KG1 (cell line): ENCODE measurements at regions not wholly inside any gene's neighbourhood (a gene's known extent, or its start where the extent isn't known, plus 50 kb on each side); places are given as distances from the start of the nearest gene placed in this dataset.

ENCODE experiments used
- DNase-seq: peaks from one replicate; lab custom pipeline; 2025; lab: John Stamatoyannopoulos, UW

- no peak for DNase-seq
These were observed 402.4 kb upstream of the CYRIA start for GRCh38 chr2:17068021-17068420.

- no peak for DNase-seq
These were observed 399.9 kb upstream of the CYRIA start for GRCh38 chr2:17065536-17065935.

- DNase-seq = no peak
These were observed 395.4 kb upstream of the CYRIA start for GRCh38 chr2:17061028-17061427.

- DNase-seq = no peak
These were observed 393.8 kb upstream of the CYRIA start for GRCh38 chr2:17059458-17059857.

GRCh38 chr2:17058772-17059402 lies 393.3 kb upstream of the CYRIA start:
- no peak for DNase-seq

- no peak for DNase-seq
These were observed 391.7 kb upstream of the CYRIA start for GRCh38 chr2:17057109-17058017.

- DNase-seq = no peak
These were observed 390.6 kb upstream of the CYRIA start for GRCh38 chr2:17056236-17056635.

GRCh38 chr2:17052001-17052400 lies 386.4 kb upstream of the CYRIA start:
- no peak for DNase-seq

GRCh38 chr2:17051538-17051937 lies 385.9 kb upstream of the CYRIA start:
- no peak for DNase-seq

- DNase-seq = no peak
These were observed 377.5 kb upstream of the CYRIA start for GRCh38 chr2:17043173-17043572.

- no peak for DNase-seq
These were observed 370.7 kb upstream of the CYRIA start for GRCh38 chr2:17036361-17036760.

GRCh38 chr2:17035010-17035409 lies 369.4 kb upstream of the CYRIA start:
- no peak for DNase-seq

GRCh38 chr2:17030047-17030446 lies 364.4 kb upstream of the CYRIA start:
- DNase-seq = no peak

GRCh38 chr2:17012297-17012696 lies 346.7 kb upstream of the CYRIA start:
- no peak for DNase-seq

GRCh38 chr2:17010104-17010503 lies 344.5 kb upstream of the CYRIA start:
- DNase-seq = no peak

GRCh38 chr2:17000184-17000482 lies 334.5 kb upstream of the CYRIA start:
- DNase-seq = no peak

GRCh38 chr2:16999347-17000183 lies 333.9 kb upstream of the CYRIA start:
- DNase-seq = no peak

- DNase-seq = no peak
These were observed 312.7 kb upstream of the CYRIA start for GRCh38 chr2:16978301-16978700.

- no peak for DNase-seq
These were observed 309.1 kb upstream of the CYRIA start for GRCh38 chr2:16974688-16975087.

GRCh38 chr2:16973586-16974286 lies 308.1 kb upstream of the CYRIA start:
- DNase-seq = no peak

- no peak for DNase-seq
These were observed 306.6 kb upstream of the CYRIA start for GRCh38 chr2:16972276-16972675.

- no peak for DNase-seq
These were observed 306.1 kb upstream of the CYRIA start for GRCh38 chr2:16971722-16972234.
